ENCODE measurements at regions not wholly inside any gene's neighbourhood (a gene's known extent, or its start where the extent isn't known, plus 50 kb on each side); places are given as distances from the start of the nearest gene placed in this dataset.

DNA sequence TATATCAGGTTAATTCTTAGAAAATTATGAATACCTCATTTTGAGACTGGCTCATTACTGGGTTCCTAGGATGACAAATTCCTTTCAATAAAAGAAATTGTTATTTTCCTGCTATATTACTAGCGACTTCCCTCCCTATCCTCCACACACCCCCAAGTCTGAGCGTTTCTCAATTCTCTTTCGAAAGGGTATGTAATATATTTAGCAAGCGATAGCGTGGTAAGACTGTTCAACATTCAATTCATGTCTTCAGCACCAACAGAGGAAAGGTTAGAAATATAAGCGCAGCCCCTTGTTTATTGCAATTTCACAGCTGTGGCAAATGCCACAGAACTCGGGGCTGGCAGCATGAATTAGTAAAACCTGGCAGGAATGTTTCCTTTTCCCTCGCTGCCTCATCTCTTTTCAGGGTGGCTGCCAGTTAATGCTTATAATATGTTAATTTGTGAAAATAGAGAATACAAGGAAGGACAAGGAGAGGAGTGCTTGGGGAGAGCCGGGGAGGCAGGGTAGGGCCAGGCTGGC, 152.7 kb upstream of the TBCA start:
- 84 to 87% methylated on average over 5 to 8 of the region's 9 CpGs for WGBS, 2 experiments (ENCODE audit: insufficient coverage in 2 of 2)
- no peaks in the 10 kb centered on the region for H3K4me1 ChIP-seq (ENCODE audit: control insufficient read depth, insufficient read depth, low read length, poor library complexity, severe bottlenecking)
- no peak overlapping the region for H3K27ac ChIP-seq (ENCODE audit: low read depth, low read length, severe bottlenecking)
- H3K36me3 ChIP-seq (ENCODE audit: control insufficient read depth, insufficient read depth, low read length) = no peaks in the 10 kb centered on the region
- H3K9me3 ChIP-seq (ENCODE audit: control insufficient read depth, low read length) = no peaks in the 10 kb centered on the region
- no peak overlapping the region for H3K4me3 ChIP-seq (ENCODE audit: extremely low read depth, insufficient read depth, low read length, poor library complexity, severe bottlenecking)

DNA sequence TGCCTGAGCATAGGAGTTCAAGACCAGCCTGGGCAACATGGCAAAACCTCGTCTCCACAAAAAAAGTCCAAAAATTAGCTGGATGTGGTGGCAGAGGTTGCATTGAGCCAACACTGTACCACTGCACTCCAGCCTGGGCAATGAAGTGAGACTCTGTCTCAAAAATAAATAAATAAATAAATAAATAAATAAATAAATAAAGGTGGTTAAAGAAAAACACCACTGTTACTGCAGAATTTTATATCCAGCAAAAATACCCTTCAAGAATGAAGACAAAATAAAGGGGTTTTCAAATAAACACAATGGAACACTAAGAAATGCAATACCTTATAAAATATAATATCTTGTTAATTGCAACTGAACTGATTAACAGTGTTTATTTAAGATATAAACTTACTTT, 150.2 kb upstream of the TBCA start:
- Histone ChIP-seq H3K4me3 (ENCODE audit: extremely low read depth, insufficient read depth, low read length, poor library complexity, severe bottlenecking) (no peak overlapping the region), H3K36me3 (ENCODE audit: control insufficient read depth, insufficient read depth, low read length) (no peaks in the 10 kb centered on the region), H3K4me1 (ENCODE audit: control insufficient read depth, insufficient read depth, low read length, poor library complexity, severe bottlenecking) (no peaks in the 10 kb centered on the region), H3K27ac (ENCODE audit: low read depth, low read length, severe bottlenecking) (no peak overlapping the region), H3K9me3 (ENCODE audit: control insufficient read depth, low read length) (no peaks in the 10 kb centered on the region)
- WGBS, 2 experiments (ENCODE audit: insufficient coverage in 2 of 2) = 86% methylated on average over 1 of the region's 1 CpG; no CpG with 5 or more reads in 1 of the 2 experiments

- Histone ChIP-seq H3K4me3 (ENCODE audit: extremely low read depth, insufficient read depth, low read length, poor library complexity, severe bottlenecking) (no peak overlapping the region), H3K27ac (ENCODE audit: low read depth, low read length, severe bottlenecking) (no peak overlapping the region)
- WGBS, 2 experiments (ENCODE audit: insufficient coverage in 2 of 2) = 86 to 100% methylated on average over 1 to 2 of the region's 3 CpGs
Measured at GRCh38 chr5:77925503-77925902, 149.4 kb upstream of the TBCA start.

DNA sequence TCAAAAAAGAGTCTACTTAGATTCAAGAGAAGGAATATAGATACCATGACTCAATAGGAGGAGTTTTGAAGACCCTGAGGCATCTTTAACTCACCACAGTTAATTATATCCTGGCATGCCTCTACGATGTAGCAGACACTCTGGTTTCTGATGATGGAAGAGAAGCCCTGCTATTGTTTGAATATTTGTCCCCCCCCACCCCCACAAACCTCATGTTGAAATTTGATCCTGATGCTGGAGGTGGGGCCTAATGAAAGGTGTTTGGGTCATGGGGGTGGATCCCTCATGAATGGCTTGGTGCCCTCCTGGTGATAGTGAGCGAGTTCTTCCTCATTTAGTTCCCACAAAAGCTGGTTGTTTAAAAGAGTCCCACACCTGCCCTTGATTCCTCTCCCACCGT, 147.9 kb upstream of the TBCA start:
- Histone ChIP-seq H3K4me3 (ENCODE audit: extremely low read depth, insufficient read depth, low read length, poor library complexity, severe bottlenecking) (no peak overlapping the region), H3K36me3 (ENCODE audit: control insufficient read depth, insufficient read depth, low read length) (no peaks in the 10 kb centered on the region), H3K9me3 (ENCODE audit: control insufficient read depth, low read length) (no peaks in the 10 kb centered on the region), H3K27ac (ENCODE audit: low read depth, low read length, severe bottlenecking) (no peak overlapping the region), H3K4me1 (ENCODE audit: control insufficient read depth, insufficient read depth, low read length, poor library complexity, severe bottlenecking) (no peaks in the 10 kb centered on the region)
- WGBS, 2 experiments (ENCODE audit: insufficient coverage in 2 of 2) = 11 to 42% methylated on average over 1 to 2 of the region's 3 CpGs

More at GRCh38 chr5:77925503-77925902, 149.4 kb upstream of the TBCA start:
- H3K4me1 ChIP-seq (ENCODE audit: control insufficient read depth, insufficient read depth, low read length, poor library complexity, severe bottlenecking) = no peaks in the 10 kb centered on the region
- H3K9me3 ChIP-seq (ENCODE audit: control insufficient read depth, low read length) = no peaks in the 10 kb centered on the region
- H3K36me3 ChIP-seq (ENCODE audit: control insufficient read depth, insufficient read depth, low read length) = no peaks in the 10 kb centered on the region

GRCh38 chr5:77923666-77924065, 147.5 kb upstream of the TBCA start:
- H3K4me3 ChIP-seq (ENCODE audit: extremely low read depth, insufficient read depth, low read length, poor library complexity, severe bottlenecking) = no peak overlapping the region
- H3K4me1 ChIP-seq (ENCODE audit: control insufficient read depth, insufficient read depth, low read length, poor library complexity, severe bottlenecking) = no peaks in the 10 kb centered on the region
- no peak overlapping the region for H3K27ac ChIP-seq (ENCODE audit: low read depth, low read length, severe bottlenecking)
- no peaks in the 10 kb centered on the region for H3K36me3 ChIP-seq (ENCODE audit: control insufficient read depth, insufficient read depth, low read length)
- 83 to 90% methylated on average over 3 of the region's 4 CpGs for WGBS, 2 experiments (ENCODE audit: insufficient coverage in 2 of 2)
- no peaks in the 10 kb centered on the region for H3K9me3 ChIP-seq (ENCODE audit: control insufficient read depth, low read length)

DNA sequence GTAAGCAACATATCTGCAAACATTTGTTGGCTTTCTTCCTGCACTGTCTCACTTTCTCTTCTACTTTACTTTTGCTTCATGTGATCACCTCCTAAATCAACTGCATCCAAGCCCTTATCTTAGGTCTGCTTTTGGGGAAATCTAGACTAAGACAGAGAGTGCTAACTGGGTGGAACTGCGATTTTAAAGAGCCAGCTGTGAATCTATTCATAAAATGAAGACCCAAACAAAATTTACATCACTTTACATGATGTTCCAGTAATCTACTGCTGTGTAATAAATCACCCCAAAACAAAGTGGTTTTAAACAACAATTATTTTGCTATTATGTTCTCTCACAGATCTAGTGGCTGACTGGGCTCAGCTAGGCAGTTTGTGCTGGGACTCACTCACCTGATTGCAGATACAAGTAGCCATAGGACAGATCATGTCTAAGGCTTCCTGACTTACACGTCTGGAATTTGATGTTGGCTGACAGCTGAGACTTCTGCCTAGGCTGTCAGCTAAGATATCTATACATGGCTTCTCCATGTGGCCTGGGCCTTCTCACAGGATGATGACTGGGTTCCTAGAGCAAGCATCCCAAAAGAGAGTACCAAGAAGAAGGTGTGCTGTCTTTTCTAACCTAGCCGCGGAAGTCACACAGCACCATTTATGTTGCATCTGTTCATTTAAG, 145.1 kb upstream of the TBCA start:
- 90 to 93% methylated on average over 3 of the region's 4 CpGs for WGBS, 2 experiments (ENCODE audit: insufficient coverage in 2 of 2)
- Histone ChIP-seq H3K27ac (ENCODE audit: low read depth, low read length, severe bottlenecking) (no peak overlapping the region), H3K36me3 (ENCODE audit: control insufficient read depth, insufficient read depth, low read length) (no peaks in the 10 kb centered on the region), H3K4me1 (ENCODE audit: control insufficient read depth, insufficient read depth, low read length, poor library complexity, severe bottlenecking) (no peaks in the 10 kb centered on the region), H3K4me3 (ENCODE audit: extremely low read depth, insufficient read depth, low read length, poor library complexity, severe bottlenecking) (no peak overlapping the region), H3K9me3 (ENCODE audit: control insufficient read depth, low read length) (no peaks in the 10 kb centered on the region)

- 74 to 86% methylated on average over 5 of the region's 5 CpGs for WGBS, 2 experiments (ENCODE audit: insufficient coverage in 2 of 2)
- Histone ChIP-seq H3K4me3 (ENCODE audit: extremely low read depth, insufficient read depth, low read length, poor library complexity, severe bottlenecking) (no peak overlapping the region), H3K36me3 (ENCODE audit: control insufficient read depth, insufficient read depth, low read length) (no peaks in the 10 kb centered on the region), H3K27ac (ENCODE audit: low read depth, low read length, severe bottlenecking) (no peak overlapping the region), H3K4me1 (ENCODE audit: control insufficient read depth, insufficient read depth, low read length, poor library complexity, severe bottlenecking) (no peaks in the 10 kb centered on the region), H3K9me3 (ENCODE audit: control insufficient read depth, low read length) (no peaks in the 10 kb centered on the region)
Measured at GRCh38 chr5:77920359-77921058, 144.4 kb upstream of the TBCA start.

DNA sequence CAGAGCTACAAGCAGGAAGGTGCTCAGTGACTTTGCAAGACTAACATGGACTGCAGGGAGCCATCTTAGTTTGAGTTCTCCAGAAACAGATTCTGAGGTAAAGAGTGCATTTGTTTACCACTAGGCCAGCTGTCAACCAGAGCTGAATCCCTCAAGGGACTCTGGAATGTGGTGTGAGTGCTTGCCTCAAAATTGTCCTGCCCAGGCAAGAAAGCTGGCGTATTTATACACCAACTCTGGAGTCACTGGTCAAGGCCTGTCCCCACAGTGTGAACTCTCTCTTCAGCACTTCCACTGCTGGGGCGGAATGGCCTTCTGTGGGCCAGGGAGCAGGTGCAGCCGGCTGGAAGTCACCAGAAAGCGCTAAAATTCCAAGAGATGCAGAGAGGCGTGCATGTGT, 139.2 kb upstream of the TBCA start:
- no peak overlapping the region for H3K27ac ChIP-seq (ENCODE audit: low read depth, low read length, severe bottlenecking)
- 89 to 95% methylated on average over 3 to 5 of the region's 5 CpGs for WGBS, 2 experiments (ENCODE audit: insufficient coverage in 2 of 2)
- no peak overlapping the region for H3K4me3 ChIP-seq (ENCODE audit: extremely low read depth, insufficient read depth, low read length, poor library complexity, severe bottlenecking)
- no peaks in the 10 kb centered on the region for H3K4me1 ChIP-seq (ENCODE audit: control insufficient read depth, insufficient read depth, low read length, poor library complexity, severe bottlenecking)
- peaks cover 6% of the 10 kb centered on the region for H3K9me3 ChIP-seq (ENCODE audit: control insufficient read depth, low read length)
- H3K36me3 ChIP-seq (ENCODE audit: control insufficient read depth, insufficient read depth, low read length) = no peaks in the 10 kb centered on the region

DNA sequence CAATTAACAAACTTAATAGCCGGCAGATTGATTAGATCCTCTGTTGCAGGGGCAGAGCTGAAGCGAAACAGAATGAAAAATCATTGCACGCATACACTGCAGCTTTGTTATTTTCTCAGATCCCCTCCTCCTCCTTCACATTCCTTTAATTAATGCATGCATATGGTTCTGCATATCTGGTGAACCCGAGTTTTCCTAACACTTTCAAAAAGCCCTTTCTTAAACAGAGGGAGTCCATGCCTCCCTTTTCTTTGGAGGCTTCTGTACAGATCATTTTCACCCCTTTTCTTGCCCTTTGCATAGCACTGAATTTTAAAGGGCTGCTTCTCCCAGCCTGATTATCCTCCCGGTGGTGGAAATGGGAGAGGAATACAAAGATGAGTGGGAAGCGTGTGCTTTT, 136.6 kb upstream of the TBCA start:
- no peaks in the 10 kb centered on the region for H3K36me3 ChIP-seq (ENCODE audit: control insufficient read depth, insufficient read depth, low read length)
- H3K9me3 ChIP-seq (ENCODE audit: control insufficient read depth, low read length) = peaks cover 6% of the 10 kb centered on the region
- no peaks in the 10 kb centered on the region for H3K4me1 ChIP-seq (ENCODE audit: control insufficient read depth, insufficient read depth, low read length, poor library complexity, severe bottlenecking)
- 63 to 74% methylated on average over 3 to 4 of the region's 6 CpGs for WGBS, 2 experiments (ENCODE audit: insufficient coverage in 2 of 2)
- no peak overlapping the region for H3K27ac ChIP-seq (ENCODE audit: low read depth, low read length, severe bottlenecking)
- no peak overlapping the region for H3K4me3 ChIP-seq (ENCODE audit: extremely low read depth, insufficient read depth, low read length, poor library complexity, severe bottlenecking)

DNA sequence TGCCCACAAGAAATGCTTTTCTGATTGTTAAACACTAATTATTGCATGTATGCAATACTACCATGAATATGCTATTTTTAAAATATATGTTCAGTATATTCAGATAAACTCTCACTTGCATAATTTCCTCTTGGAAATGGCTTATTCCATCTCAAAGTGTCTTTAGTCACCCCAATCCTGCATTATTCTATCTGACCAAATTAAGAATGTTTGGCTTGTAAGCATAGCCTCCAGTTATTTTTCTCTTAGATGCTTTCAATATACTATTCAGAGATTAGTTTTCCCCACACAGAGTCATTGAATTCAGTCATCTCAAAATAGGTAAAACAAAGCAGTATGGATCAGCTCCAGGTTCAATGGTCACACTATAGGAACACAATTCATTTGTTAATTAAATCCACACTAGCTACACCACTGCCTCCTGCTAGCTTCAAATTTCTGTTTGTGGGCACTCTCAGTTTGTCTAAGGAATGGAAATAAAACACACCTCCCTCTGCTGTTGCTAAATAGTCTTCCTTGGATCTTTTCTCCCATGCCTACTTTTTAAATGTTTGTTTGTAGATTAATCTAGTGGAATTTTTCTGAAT, 134.6 kb upstream of the TBCA start:
- Histone ChIP-seq H3K27ac (ENCODE audit: low read depth, low read length, severe bottlenecking) (no peak overlapping the region), H3K4me1 (ENCODE audit: control insufficient read depth, insufficient read depth, low read length, poor library complexity, severe bottlenecking) (no peaks in the 10 kb centered on the region), H3K4me3 (ENCODE audit: extremely low read depth, insufficient read depth, low read length, poor library complexity, severe bottlenecking) (no peak overlapping the region), H3K9me3 (ENCODE audit: control insufficient read depth, low read length) (peaks cover 6% of the 10 kb centered on the region), H3K36me3 (ENCODE audit: control insufficient read depth, insufficient read depth, low read length) (no peaks in the 10 kb centered on the region)

- Histone ChIP-seq H3K36me3 (ENCODE audit: control insufficient read depth, insufficient read depth, low read length) (no peaks in the 10 kb centered on the region), H3K4me1 (ENCODE audit: control insufficient read depth, insufficient read depth, low read length, poor library complexity, severe bottlenecking) (no peaks in the 10 kb centered on the region), H3K9me3 (ENCODE audit: control insufficient read depth, low read length) (peaks cover 2% of the 10 kb centered on the region), H3K27ac (ENCODE audit: low read depth, low read length, severe bottlenecking) (no peak overlapping the region), H3K4me3 (ENCODE audit: extremely low read depth, insufficient read depth, low read length, poor library complexity, severe bottlenecking) (no peak overlapping the region)
- no CpG with 5 or more reads among the region's 2 CpGs for WGBS, 2 experiments (ENCODE audit: insufficient coverage in 2 of 2)
Measured at GRCh38 chr5:77909237-77909636, 133.1 kb upstream of the TBCA start.
